ENCODE measurements at regions not wholly inside any gene's neighbourhood (a gene's known extent, or its start where the extent isn't known, plus 50 kb on each side); places are given as distances from the start of the nearest gene placed in this dataset.

DNA sequence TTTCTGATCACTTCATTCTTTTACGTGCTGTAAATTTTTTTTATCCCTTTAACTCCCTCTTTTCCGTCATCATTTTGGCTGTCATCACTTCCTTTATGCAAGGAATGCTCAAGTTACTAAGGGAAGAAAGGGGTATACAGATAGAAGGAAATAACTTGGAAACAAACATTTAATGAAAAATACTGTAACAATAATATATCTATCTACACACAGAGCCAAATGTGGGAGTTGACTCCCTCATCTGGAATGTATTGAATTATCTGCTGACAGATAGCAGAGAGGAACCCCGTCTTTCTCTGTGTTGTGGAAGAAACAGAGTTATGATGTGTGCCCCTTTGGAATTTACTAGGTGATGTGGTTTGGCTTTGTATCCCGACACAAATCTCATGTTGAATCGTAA, 182.5 kb upstream of the NXPH2 start:
- TF ChIP-seq, protein P1, sequence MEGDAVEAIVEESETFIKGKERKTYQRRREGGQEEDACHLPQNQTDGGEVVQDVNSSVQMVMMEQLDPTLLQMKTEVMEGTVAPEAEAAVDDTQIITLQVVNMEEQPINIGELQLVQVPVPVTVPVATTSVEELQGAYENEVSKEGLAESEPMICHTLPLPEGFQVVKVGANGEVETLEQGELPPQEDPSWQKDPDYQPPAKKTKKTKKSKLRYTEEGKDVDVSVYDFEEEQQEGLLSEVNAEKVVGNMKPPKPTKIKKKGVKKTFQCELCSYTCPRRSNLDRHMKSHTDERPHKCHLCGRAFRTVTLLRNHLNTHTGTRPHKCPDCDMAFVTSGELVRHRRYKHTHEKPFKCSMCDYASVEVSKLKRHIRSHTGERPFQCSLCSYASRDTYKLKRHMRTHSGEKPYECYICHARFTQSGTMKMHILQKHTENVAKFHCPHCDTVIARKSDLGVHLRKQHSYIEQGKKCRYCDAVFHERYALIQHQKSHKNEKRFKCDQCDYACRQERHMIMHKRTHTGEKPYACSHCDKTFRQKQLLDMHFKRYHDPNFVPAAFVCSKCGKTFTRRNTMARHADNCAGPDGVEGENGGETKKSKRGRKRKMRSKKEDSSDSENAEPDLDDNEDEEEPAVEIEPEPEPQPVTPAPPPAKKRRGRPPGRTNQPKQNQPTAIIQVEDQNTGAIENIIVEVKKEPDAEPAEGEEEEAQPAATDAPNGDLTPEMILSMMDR (conservative IDR thresholded peaks at IDR 0.05; ENCODE audit: low read depth, low read length) = no peak
- no peak overlapping the region for H3K4me3 ChIP-seq (ENCODE audit: low read depth, low read length)
- DNase-seq (ENCODE audit: low read depth) = peak; percentile 18

DNA sequence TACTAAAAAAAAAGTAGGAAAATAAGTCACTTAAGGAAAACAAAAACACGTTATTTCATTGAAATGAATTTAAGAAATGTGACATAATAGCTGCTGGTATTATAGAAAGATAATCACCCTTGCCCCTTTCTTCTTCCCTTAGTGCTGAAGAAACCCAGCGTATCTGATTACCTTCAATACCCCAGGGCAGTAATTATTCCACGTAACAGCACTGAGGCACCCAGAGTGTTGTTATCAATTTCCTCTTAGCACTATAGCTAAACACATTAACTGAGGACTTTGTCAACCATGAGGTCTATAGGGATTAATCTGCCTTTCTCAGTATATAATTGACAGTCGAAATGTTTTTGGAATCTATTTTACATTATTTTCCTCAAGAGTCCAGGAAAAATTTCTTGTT, 180.0 kb upstream of the NXPH2 start:
- no peak overlapping the region for H3K4me3 ChIP-seq (ENCODE audit: low read depth, low read length)
- DNase-seq (ENCODE audit: low read depth) = no peak
- TF ChIP-seq, protein P1 (conservative IDR thresholded peaks at IDR 0.05; ENCODE audit: low read depth, low read length) = no peak

GRCh38 chr2:138959031-138959430, 178.8 kb upstream of the NXPH2 start:
- H3K4me3 ChIP-seq (ENCODE audit: low read depth, low read length) = no peak overlapping the region
- TF ChIP-seq, protein P1 (conservative IDR thresholded peaks at IDR 0.05; ENCODE audit: low read depth, low read length) = no peak
- no peak for DNase-seq (ENCODE audit: low read depth)

GRCh38 chr2:138956116-138956515, 175.9 kb upstream of the NXPH2 start:
- TF ChIP-seq, protein P1 (conservative IDR thresholded peaks at IDR 0.05; ENCODE audit: low read depth, low read length) = no peak
- H3K4me3 ChIP-seq (ENCODE audit: low read depth, low read length) = no peak overlapping the region
- no peak for DNase-seq (ENCODE audit: low read depth)

- TF ChIP-seq, protein P1 (conservative IDR thresholded peaks at IDR 0.05; ENCODE audit: low read depth, low read length) = no peak
These were observed 170.3 kb upstream of the NXPH2 start for GRCh38 chr2:138950486-138950885.

DNA sequence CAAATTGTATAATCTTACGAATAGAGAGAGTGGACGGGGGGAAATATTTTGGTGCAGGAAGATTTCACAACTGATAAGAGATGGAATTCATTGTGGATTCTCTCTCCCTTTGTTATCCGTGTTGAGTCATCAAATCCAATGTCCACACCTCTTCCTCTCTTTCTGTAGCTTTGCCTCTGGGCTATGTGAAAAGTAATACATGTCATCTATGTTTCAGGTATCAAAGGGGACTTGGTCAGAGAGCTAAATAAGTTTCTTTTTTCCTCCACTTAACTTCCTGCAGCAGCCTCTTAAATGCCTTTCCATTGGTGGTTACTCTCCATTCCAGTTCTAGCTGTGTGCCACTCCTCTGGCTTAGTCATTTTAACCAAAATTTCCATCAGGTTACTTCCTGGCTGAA, 169.3 kb upstream of the NXPH2 start:
- no peak overlapping the region for H3K4me3 ChIP-seq (ENCODE audit: low read depth, low read length)
- TF ChIP-seq, protein P1 (conservative IDR thresholded peaks at IDR 0.05; ENCODE audit: low read depth, low read length) = no peak
- no peak for DNase-seq (ENCODE audit: low read depth)

More at GRCh38 chr2:138950486-138950885, 170.3 kb upstream of the NXPH2 start:
- DNase-seq (ENCODE audit: low read depth) = no peak
- no peak overlapping the region for H3K4me3 ChIP-seq (ENCODE audit: low read depth, low read length)

DNA sequence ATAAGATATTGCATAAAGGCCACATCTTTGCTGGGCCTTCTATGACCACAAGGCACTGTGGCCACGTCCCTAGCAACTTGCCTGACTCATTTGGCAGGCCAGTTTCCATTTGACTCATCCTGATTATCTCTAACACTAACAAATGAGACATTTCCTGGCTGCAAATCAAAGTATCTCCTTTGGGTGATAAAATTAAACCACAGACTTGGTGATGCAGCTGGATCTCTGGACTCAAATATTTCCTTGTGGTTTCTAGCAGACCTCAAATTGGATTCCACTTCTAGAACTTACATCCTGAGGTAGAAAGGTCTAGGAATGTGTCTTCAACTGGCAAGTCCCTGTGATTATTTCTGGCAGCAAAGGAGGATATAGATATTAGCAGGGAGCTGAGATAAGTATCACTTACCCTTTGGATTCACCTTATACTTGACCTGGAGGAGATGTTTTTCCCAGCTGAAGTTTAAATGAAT, 167.9 kb upstream of the NXPH2 start:
- H3K4me3 ChIP-seq (ENCODE audit: low read depth, low read length) = no peak overlapping the region
- TF ChIP-seq, protein P1 (conservative IDR thresholded peaks at IDR 0.05; ENCODE audit: low read depth, low read length) = no peak
- DNase-seq (ENCODE audit: low read depth) = peak; percentile 98

All from choroid plexus epithelial cell (primary cell).